NK-92 treated with Interleukin-12 subunit alpha and Interleukin-12 subunit beta, amount 100 ng/mL, for 24 hours (cell line): ENCODE measurements at regions not wholly inside any gene's neighbourhood (a gene's known extent, or its start where the extent isn't known, plus 50 kb on each side); places are given as distances from the start of the nearest gene placed in this dataset.
"Not testable (repeated sequence)": the region's sequence is repeated elsewhere in the genome, so short reads cannot be mapped to it uniquely, and the experiment has no call there.

Experiments used
- DNase-seq: peaks from one replicate; lab custom pipeline; 2025; lab: John Stamatoyannopoulos, UW

DNA sequence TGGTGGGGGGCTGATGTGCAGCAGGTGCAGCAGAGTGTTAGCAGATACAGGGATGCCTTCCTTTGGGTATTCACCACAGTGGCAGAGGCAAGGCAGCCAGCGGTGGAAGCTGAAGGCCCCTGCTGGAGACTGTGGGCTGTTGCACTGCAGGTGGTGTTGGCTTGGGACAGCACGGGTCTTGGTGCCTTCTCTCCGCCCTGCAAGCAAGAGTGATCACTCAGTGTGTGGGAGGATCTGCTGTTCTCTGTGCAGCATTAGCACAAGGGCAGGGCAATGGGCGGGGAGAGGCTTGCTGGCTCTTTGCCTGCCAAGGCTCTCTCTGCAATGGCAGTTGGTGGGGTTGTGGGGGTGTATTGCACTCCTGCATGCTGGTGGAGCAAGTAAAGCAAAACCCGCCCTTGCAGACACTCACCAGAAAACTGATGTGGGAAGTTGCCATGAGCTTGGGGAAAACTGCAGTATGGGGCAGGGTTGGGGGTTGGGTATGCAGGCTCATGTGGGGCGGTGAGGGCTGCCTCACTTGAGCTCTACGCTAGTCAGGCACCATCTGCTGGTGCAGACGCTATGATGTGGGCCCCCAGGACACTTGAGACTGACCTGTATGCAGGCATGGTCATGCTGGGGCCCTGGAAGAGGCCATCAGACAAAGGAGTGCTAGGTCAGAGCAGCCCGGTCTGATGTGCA, 820.8 kb upstream of the GRIA3 start:
- no peak for DNase-seq

DNA sequence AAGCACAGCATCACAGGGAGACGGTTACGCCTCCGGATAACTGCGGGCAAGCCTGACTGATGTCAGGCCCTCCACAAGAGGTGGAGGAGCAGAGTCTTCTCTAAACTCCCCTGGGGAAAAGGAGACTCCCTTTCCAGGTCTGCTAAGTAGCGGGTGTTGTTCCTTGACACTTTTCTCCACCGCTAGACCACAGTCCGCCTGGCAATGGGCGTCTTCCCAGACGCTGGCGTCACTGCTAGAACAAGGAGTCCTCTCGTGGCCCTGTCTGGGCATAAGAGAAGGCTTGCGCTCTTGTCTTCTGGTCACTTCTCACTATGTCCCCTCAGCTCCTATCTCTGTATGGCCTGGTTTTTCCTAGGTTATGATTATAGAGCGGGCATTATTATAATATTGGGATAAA, 808.5 kb upstream of the GRIA3 start:
- DNase-seq, result not testable (repeated sequence)

- no peak for DNase-seq
Observed at GRCh38 chrX:122389005-122389404, 795.1 kb upstream of the GRIA3 start.

- DNase-seq, result no peak
Observed at GRCh38 chrX:122418758-122419157, 765.3 kb upstream of the GRIA3 start.

- no peak for DNase-seq
Observed at GRCh38 chrX:122421434-122422121, 762.5 kb upstream of the GRIA3 start.

- no peak for DNase-seq
Observed at GRCh38 chrX:122422547-122422946, 761.5 kb upstream of the GRIA3 start.

DNA sequence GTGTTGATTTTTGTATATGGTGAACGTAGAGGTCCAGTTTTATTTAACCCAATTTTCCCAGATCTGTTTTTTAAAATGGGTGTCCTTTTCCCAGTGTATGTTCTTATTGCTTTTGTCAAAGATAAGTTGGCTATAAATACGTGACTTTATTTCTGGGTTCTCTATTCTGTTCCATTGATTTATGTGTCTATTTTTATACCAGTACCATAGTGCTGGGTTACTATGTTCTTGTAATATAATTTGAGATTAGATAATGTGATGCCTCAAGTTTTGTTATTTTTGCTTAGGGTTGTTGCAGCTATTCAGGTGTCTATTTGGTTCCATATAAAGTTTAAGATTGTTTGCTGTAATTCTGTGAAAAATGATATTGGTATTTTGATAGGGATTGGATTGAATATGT, 749.1 kb upstream of the GRIA3 start:
- DNase-seq, result no peak

- no peak for DNase-seq
Observed at GRCh38 chrX:122439831-122440230, 744.2 kb upstream of the GRIA3 start.

GRCh38 chrX:122440832-122441231, 743.2 kb upstream of the GRIA3 start:
- DNase-seq, result no peak

- DNase-seq, result no peak
Observed at GRCh38 chrX:122441451-122441850, 742.6 kb upstream of the GRIA3 start.

- no peak for DNase-seq
Observed at GRCh38 chrX:122445466-122445865, 738.6 kb upstream of the GRIA3 start.

GRCh38 chrX:122464341-122464740, 719.7 kb upstream of the GRIA3 start:
- DNase-seq, result no peak

GRCh38 chrX:122475306-122475705, 708.8 kb upstream of the GRIA3 start:
- DNase-seq, result no peak

GRCh38 chrX:122500556-122500955, 683.5 kb upstream of the GRIA3 start:
- DNase-seq, result no peak

GRCh38 chrX:122501652-122502051, 682.4 kb upstream of the GRIA3 start:
- no peak for DNase-seq

DNA sequence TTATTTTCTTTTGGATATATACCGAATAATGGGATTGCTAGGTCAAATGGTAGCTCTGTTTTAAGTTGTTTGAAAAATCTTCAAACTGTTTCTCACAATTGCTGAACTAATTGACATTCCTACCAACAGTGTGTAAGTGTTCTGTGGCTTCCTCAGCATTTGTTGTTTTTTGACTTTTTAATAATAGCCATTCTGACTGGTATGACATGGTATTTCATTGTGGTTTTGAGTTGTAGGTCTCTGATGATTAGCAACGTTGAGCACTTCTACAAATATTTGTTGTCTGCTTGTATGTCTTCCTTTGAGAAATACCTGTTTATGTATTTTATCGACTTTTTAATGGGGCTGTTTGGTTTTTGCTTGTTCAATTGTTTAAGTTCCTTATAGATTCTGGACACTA, 680.1 kb upstream of the GRIA3 start:
- no peak for DNase-seq

GRCh38 chrX:122512561-122513072, 671.5 kb upstream of the GRIA3 start:
- no peak for DNase-seq

- no peak for DNase-seq
Observed at GRCh38 chrX:122517786-122518185, 666.3 kb upstream of the GRIA3 start.

DNA sequence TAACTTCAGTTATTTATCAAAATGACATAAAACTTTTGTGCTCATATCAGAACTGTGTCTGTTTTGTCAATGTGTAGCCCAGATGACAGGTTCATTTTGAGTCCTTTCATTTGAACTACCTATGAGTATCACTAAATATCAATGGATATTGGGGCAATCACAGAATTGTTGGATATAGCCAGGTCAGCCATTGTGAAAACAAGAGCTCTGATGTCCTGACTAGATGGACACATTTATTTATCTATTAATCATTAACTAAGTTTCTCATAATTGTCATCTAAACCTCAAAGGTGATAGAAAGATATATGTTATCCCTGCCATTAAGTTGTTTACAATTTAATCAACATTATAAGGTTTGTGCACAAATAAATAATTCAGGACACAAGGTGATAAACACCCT, 638.3 kb upstream of the GRIA3 start:
- DNase-seq, result no peak

GRCh38 chrX:122546269-122546668, 637.8 kb upstream of the GRIA3 start:
- DNase-seq, result no peak

- no peak for DNase-seq
Observed at GRCh38 chrX:122552286-122552800, 631.7 kb upstream of the GRIA3 start.

DNA sequence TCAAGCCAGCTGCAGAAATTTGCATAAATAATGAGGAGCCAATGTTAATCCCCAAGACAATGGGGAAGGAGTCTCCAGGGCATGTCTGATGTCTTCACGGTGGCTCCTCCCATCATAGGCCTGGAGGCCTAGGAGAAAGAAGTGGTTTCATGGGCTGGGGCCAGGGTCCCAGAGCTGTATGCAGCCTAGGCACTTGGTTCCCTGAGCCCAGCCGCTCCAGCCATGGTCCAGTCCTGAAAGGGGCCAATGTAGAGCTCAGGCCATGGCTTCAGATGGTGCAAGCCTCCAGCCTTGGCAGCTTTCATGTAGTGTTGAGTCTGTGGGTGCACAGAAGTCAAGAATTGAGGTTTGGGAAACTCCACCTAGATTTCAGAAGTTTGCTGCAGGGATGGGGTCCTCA, 628.2 kb upstream of the GRIA3 start:
- DNase-seq, result no peak

DNA sequence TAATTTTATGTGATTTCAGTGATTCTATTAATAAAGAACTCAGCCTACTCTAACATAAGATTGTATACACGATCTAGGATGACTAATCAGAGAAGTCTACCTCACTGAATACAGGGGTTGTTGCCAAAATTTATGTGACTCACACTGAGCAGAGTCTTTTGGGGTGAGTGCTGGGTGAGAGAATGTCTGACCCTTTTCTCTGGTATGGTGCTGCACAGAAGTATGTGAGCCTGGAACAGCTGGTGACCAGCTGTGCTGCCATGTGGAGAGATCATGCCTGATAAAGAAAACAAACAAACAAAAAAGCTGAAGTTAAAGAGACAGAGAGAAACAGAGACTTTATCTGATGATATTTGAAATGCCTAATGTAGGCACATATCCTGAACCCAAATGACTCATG, 618.1 kb upstream of the GRIA3 start:
- no peak for DNase-seq
